HG03457 (cell line): ENCODE measurements at regions not wholly inside any gene's neighbourhood (a gene's known extent, or its start where the extent isn't known, plus 50 kb on each side); places are given as distances from the start of the nearest gene placed in this dataset.
"Not testable (repeated sequence)": the region's sequence is repeated elsewhere in the genome, so short reads cannot be mapped to it uniquely, and the experiment has no call there.

Source experiments
- ATAC-seq: cut with Tn5 transposase; IDR thresholded peaks from one replicate; pipeline ENCODE4 v1.9.1; 2021; ENCODE audit warnings: moderate number of reproducible peaks; ENCODE audit not compliant: unreplicated experiment

DNA sequence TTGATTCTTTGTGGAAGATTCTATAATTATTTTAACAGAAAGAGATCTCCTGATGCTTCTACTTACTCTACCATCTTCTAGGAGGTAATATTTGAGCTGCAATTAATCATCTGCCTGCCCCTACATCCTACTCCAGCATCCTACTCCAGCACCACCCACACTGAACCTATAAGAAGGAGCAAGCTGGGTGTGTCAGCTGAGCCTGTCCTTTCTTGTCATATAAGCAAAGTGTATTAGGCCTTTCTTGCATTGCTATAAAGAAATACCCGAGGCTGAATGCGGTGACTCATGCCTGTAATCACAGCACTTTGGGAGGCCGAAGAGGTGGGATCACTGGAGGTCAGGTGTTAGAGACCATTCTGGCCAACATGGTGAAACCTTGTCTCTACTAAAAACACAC, 84.2 kb upstream of the ARG1 start:
- no peak for ATAC-seq

DNA sequence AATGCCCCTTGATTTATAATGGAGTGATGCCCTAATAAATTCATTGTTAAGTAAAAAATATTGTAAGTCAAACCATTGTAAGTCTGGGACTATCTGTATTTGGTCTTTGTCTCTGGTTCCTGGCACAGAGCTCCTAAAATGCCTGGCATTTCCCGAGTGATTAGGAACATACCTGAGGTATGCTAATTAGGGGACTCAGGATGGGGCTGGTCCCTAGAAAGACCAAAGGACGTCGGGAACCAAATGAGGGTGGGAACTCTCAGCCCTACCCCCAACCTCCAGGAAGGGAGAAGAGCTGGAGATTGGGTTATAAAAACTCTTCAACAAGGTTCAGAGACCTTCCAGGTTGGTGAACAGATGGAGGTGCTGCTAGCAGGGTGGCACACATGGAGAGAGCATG, 82.6 kb upstream of the ARG1 start:
- ATAC-seq, result no peak

DNA sequence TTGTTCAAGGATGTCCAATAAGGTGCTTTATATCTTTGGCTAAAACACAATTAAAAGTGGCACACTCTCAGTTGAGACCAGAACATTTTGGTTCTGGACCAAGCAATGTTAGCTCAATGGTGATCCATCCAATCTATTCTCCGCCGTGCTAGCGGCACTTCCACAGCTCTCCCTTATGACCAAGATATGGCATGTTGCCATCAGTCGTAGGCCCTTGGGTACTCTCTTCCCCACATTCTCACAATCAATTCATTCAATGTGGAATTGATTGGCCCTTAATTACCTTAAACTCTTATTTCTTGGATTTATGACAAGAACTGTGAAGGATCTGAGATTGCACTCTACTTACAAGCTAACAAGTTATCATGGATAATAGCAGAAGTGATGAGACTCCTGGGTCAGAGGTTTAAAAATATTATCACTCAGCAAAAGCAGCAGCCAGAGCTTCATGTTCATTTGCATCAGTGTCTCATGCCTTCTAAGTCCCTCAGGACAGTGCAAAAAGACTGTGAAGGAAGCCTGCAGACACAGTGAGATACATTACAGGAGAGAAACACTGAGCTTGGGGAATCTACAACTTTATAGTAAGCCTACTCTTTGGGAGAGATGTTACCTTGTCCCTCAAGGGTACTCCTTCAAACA, 80.0 kb upstream of the ARG1 start:
- no peak for ATAC-seq

DNA sequence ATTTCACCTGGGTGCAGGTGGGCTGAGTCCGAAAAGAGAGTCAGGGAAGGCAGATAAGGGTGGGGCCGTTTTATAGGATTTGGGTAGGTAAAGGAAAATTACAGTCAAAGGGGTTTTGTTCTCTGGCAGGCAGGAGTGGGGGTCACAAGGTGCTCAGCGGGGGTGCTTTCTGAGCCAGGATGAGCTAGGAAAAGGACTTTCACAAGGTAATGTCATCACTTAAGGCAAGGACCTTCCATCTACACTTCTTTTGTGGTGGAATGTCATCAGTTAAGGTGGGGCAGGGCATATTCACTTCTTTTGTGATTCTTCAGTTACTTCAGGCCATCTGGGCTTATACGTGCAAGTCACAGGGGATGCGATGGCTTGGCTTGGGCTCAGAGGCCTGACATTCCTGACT, 68.6 kb upstream of the ARG1 start:
- not testable (repeated sequence) for ATAC-seq

DNA sequence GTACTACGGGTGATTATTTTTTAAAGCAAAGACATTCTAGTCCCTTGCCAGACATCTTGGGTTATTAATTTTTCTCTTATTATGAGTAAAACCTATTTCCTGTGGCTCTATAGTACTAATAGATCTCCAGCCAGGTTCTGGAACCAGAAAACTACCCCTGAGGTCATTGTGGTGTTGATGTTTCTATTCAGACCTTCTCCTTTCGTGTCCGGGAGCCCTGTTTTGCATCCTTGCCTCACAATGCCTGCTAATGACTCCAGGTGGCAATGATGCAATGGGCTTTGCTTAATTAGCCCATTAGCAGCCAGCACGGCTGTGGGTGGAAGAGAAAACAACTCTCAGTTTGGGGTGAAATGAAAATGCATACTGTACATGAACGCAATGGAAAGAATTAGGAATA, 62.9 kb upstream of the ARG1 start:
- no peak for ATAC-seq

DNA sequence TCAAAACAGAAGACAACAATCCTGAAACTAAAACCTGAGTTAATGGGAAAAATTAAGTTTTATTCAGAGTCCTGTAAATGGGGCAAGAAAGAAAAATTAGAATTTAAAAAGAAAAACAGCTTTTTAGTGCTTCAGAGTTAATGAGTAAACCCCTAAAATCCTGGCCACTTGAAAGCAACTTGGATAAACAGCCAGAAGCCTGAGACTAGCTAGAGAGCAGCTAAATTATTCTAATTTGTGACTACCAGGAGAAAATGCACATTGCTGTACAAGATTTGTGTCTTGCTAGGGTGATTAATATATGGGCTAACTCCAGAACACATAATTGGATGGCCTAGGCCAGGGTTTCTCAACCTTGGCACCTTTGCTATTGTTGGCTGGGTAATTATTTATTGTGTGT, 62.4 kb upstream of the ARG1 start:
- ATAC-seq, result no peak

DNA sequence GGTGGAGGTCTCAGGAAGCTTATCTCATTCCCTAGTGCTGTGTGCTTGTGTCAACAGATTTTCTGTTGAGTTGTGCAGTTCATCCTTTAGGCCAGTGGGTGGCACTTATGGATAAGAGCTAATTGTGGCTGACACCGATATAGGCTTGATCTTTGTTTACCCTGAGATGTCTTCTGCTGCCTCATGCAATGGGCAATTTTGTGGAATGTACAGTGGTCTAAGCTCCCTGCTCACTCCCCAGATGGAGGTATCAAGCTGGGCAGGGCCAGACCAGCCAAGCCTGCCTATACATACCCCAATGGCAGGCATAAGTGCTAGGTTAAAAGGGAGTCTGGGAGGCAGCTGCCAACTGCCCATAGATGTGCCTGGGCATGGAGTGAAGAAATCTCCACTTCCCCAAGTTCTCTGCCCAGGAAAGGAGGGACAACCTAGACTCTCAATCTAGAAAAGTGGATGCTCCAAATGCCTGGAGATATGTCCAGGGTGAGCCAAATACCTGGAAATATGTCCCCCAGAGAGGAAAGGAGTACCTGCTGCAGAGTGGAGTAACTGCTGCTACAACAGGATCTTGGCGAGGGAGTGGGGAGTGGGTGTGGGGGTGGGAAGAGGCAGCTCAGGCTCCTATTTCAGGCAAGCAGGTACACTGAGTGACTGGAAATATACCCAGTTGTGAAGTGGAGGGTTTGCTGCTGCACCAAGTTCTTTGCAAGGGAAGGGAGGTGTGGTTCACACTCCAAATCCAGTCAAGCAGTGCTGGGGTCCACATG, 53.2 kb upstream of the ARG1 start:
- peak; percentile 98 for ATAC-seq
